ENCODE measurements at regions not wholly inside any gene's neighbourhood (a gene's known extent, or its start where the extent isn't known, plus 50 kb on each side); places are given as distances from the start of the nearest gene placed in this dataset.

DNA sequence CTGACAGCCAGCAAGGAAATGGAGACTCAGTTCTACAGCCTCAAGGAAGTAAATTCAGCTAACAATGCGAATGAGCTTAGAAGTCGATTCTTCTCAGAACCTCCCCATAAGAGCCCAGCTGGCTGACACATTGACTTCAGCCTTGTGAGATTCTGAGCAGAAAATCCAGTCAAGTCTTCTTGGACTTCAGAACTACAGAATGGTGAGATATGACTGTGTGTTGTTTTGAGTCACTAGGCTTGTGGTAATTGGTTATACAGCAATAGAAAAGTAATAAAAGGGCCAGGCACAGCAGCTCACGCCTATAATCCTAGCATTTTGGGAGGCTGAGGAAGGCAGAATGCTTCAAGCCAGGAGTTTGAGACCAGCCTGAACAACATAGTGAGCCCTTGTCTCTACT lies 161.8 kb upstream of the IVNS1ABP start:
- ATAC-seq (no peak), DNase-seq (no peak)
- H3K4me3 ChIP-seq, result no peak overlapping the region
- intact Hi-C loops (cut with DNase I; ENCODE audit: low total_unique reads), result no loop called here
- H3K27me3 ChIP-seq, result no peaks in the 10 kb centered on the region
- no peaks in the 10 kb centered on the region for H3K9me3 ChIP-seq
- no peaks in the 10 kb centered on the region for H3K36me3 ChIP-seq
- TF ChIP-seq POLR2A (IDR thresholded peaks at IDR 0.05), result no peak
- TF ChIP-seq, protein P1, sequence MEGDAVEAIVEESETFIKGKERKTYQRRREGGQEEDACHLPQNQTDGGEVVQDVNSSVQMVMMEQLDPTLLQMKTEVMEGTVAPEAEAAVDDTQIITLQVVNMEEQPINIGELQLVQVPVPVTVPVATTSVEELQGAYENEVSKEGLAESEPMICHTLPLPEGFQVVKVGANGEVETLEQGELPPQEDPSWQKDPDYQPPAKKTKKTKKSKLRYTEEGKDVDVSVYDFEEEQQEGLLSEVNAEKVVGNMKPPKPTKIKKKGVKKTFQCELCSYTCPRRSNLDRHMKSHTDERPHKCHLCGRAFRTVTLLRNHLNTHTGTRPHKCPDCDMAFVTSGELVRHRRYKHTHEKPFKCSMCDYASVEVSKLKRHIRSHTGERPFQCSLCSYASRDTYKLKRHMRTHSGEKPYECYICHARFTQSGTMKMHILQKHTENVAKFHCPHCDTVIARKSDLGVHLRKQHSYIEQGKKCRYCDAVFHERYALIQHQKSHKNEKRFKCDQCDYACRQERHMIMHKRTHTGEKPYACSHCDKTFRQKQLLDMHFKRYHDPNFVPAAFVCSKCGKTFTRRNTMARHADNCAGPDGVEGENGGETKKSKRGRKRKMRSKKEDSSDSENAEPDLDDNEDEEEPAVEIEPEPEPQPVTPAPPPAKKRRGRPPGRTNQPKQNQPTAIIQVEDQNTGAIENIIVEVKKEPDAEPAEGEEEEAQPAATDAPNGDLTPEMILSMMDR (IDR thresholded peaks at IDR 0.05 in 4 of 5, conservative IDR thresholded peaks at IDR 0.05 in 1 of 5), result no peak
- peaks cover 8 to 10% of the 10 kb centered on the region in 2 donors for H3K4me1 ChIP-seq
- H3K27ac ChIP-seq, result no peak overlapping the region
- in situ Hi-C loops (cut with MboI; ENCODE audit: low sequenced_read_pairs in 4 of 4), result no loop called here

DNA sequence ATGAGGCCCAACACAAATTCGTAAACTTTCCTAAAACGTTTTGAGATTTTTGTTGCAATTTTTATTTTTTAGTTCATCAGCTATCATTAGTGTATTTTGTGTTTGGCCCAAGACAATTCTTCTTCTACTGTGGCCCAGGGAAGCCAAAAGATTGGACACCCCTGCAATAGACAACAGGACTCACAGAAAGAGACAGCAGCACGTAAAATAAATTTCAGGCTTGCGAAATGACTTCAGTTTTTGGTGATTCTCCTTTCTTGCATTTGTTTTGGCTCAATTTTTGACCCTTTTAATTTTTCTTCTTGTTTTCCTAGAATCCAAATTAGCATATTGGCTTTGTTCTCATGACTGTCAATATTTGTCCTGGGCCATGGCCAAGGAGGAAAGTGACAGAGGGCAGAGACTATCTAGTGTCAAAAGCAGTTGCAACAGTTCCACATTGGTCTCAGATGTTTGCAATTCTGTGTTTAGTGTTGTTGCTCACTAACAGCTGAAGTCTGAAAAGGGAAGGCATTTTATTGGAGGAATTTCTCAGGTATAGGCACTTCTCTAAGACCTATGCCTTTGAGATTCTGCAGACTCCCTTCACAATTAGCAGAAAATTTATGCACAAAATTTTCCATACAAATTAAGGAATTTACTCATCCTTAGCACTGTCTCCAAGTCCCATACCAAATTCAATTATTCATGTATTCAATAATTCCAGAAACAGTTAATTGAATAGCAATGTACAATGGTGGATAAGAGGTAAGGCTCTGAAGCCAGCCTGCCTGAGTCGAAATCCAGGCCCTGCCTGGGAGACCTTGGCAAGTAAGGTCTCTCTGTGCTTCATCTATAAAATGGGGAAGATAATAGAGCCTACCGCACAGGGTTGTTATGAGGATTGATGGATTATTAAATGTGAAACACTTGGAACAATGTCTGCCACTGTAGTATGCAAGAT lies 160.9 kb upstream of the IVNS1ABP start:
- Histone ChIP-seq H3K27me3 (no peaks in the 10 kb centered on the region), H3K9me3 (no peaks in the 10 kb centered on the region), H3K4me1 (peaks cover 0 to under 1% of the 10 kb centered on the region in 2 donors), H3K36me3 (no peaks in the 10 kb centered on the region), H3K4me3 (no peak overlapping the region), H3K27ac (no peak overlapping the region)
- in situ Hi-C loops (cut with MboI; ENCODE audit: low sequenced_read_pairs in 4 of 4) (no loop called here), intact Hi-C loops (cut with DNase I; ENCODE audit: low total_unique reads) (no loop called here)
- DNase-seq, result no peak
- ATAC-seq, result no peak
- no peak for TF ChIP-seq POLR2A (IDR thresholded peaks at IDR 0.05)
- TF ChIP-seq, protein P1 (IDR thresholded peaks at IDR 0.05 in 4 of 5, conservative IDR thresholded peaks at IDR 0.05 in 1 of 5), result no peak

DNA sequence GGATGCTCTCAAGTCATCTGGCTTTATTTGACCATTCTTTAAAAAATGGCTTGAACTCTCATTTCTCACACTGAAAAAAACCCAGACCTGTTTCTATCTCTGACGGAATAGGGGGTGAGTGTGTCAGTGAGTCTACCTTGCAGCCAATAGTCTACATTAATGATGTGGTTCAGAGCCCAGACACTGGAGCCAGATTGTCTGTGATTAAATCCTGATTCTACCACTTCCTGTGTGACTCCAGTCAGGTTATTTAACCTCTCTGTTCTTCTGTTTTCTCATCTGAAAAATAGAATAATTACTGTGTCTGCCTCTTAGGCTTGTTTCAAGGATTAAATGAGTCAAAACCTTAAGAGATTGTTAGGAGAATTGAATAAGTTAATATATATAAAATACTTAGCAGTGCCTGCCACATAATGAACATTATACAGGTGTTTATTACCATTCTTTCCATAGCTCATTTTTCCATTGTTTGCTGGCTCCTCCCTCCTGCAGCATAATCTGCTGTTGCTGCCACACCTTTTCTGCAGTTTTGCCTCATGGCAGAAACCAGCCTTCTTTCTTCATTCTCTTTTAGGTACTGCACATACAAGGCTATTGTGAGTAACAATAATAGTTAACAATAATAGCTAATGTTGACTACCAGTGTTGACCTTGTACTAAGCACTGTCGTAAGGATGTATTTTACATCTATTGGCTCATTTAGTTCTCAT lies 157.6 kb upstream of the IVNS1ABP start:
- Histone ChIP-seq H3K27ac (no peak overlapping the region), H3K4me1 (no peaks in the 10 kb centered on the region), H3K27me3 (no peaks in the 10 kb centered on the region), H3K9me3 (no peaks in the 10 kb centered on the region), H3K4me3 (no peak overlapping the region), H3K36me3 (no peaks in the 10 kb centered on the region)
- DNase-seq (no peak), ATAC-seq (no peak)
- intact Hi-C loops (cut with DNase I; ENCODE audit: low total_unique reads) (no loop called here), in situ Hi-C loops (cut with MboI; ENCODE audit: low sequenced_read_pairs in 4 of 4) (no loop called here)
- TF ChIP-seq, protein P1 (IDR thresholded peaks at IDR 0.05 in 4 of 5, conservative IDR thresholded peaks at IDR 0.05 in 1 of 5), result no peak
- TF ChIP-seq POLR2A (IDR thresholded peaks at IDR 0.05), result no peak

DNA sequence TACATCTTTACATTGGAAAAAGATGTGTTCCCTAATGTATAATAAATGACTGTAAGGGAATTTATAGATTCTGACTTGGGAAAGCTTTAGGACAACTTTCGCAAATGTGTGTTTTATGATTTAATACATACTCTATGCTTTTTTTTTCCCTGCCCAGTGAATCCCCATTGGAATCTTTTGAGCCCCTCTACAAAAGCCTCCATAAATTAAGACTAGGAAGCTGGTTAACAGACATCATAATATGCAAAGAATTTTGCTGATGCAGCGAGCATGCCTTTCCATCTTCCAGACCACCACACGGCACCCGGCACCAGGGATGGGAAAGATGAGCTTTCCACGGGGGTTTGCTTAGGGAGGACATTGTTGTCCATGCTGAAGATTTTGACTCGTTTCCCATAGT lies 156.1 kb upstream of the IVNS1ABP start:
- intact Hi-C loops (cut with DNase I; ENCODE audit: low total_unique reads), result no loop called here
- H3K27me3 ChIP-seq, result no peaks in the 10 kb centered on the region
- H3K36me3 ChIP-seq, result no peaks in the 10 kb centered on the region
- in situ Hi-C loops (cut with MboI; ENCODE audit: low sequenced_read_pairs in 4 of 4), result no loop called here
- no peaks in the 10 kb centered on the region for H3K4me1 ChIP-seq
- H3K27ac ChIP-seq, result no peak overlapping the region
- no peak overlapping the region for H3K4me3 ChIP-seq
- DNase-seq (no peak), ATAC-seq (no peak)
- H3K9me3 ChIP-seq, result no peaks in the 10 kb centered on the region
- TF ChIP-seq POLR2A (IDR thresholded peaks at IDR 0.05), result no peak
- TF ChIP-seq, protein P1 (IDR thresholded peaks at IDR 0.05 in 4 of 5, conservative IDR thresholded peaks at IDR 0.05 in 1 of 5), result no peak
